Osteoblast (primary cell): ENCODE measurements at regions not wholly inside any gene's neighbourhood (a gene's known extent, or its start where the extent isn't known, plus 50 kb on each side); places are given as distances from the start of the nearest gene placed in this dataset.

Experiments
- DNase-seq: peaks from one replicate; pipeline ENCODE4 v3.0.0; 2011; ENCODE audit warnings: low spot score, mixed read lengths; ENCODE audit not compliant: insufficient read length; ENCODE audit errors: missing footprints
- H2AFZ ChIP-seq: 2 replicates; pipeline ENCODE4 v1.6.0; 2011; ENCODE audit warnings: mild to moderate bottlenecking, low read length
- H3K27ac ChIP-seq: 2 replicates; pipeline ENCODE4 v1.5.1; 2011; ENCODE audit warnings: mild to moderate bottlenecking, low read depth, low read length, moderate library complexity
- H3K27me3 ChIP-seq: 2 replicates; pipeline ENCODE4 v1.6.0; 2012; ENCODE audit warnings: mild to moderate bottlenecking, control low read depth, inconsistent platforms, low read length, moderate library complexity; ENCODE audit not compliant: insufficient read depth
- H3K36me3 ChIP-seq: 2 replicates; pipeline ENCODE4 v1.5.1; 2011; ENCODE audit warnings: mild to moderate bottlenecking, low read length, control low read depth, moderate library complexity; ENCODE audit not compliant: insufficient read depth
- H3K4me1 ChIP-seq: 2 replicates; pipeline ENCODE4 v1.5.1; 2011; ENCODE audit warnings: mild to moderate bottlenecking, low read length, control low read depth, moderate library complexity; ENCODE audit not compliant: insufficient read depth
- H3K4me2 ChIP-seq: 2 replicates; pipeline ENCODE4 v1.6.0; 2011; ENCODE audit warnings: mild to moderate bottlenecking, low read length; ENCODE audit not compliant: insufficient read depth
- H3K4me3 ChIP-seq: fragments of 200-600 bp; sonication (generic); 3 replicates; pipeline ENCODE4 v1.5.1; 2012; ENCODE audit warnings: mild to moderate bottlenecking, low read length, inconsistent platforms; ENCODE audit not compliant: insufficient read depth
- H3K79me2 ChIP-seq: 2 replicates; pipeline ENCODE4 v1.6.0; 2012; ENCODE audit warnings: mild to moderate bottlenecking, low read length, control low read depth, inconsistent platforms; ENCODE audit not compliant: insufficient read depth
- H3K9me3 ChIP-seq: 2 replicates; pipeline ENCODE4 v1.5.1; 2011; ENCODE audit warnings: low read depth, low read length, control low read depth
- H4K20me1 ChIP-seq: 2 replicates; pipeline ENCODE4 v1.6.0; 2012; ENCODE audit warnings: mild to moderate bottlenecking, low read length, control low read depth; ENCODE audit not compliant: insufficient read depth
- TF ChIP-seq, protein P1 (sequence below): IDR thresholded peaks from 2 replicates; pipeline ENCODE4 v1.5.1; 2011; ENCODE audit warnings: mild to moderate bottlenecking, low read depth, low read length, moderate library complexity; ENCODE audit errors: extremely low read depth

DNA sequence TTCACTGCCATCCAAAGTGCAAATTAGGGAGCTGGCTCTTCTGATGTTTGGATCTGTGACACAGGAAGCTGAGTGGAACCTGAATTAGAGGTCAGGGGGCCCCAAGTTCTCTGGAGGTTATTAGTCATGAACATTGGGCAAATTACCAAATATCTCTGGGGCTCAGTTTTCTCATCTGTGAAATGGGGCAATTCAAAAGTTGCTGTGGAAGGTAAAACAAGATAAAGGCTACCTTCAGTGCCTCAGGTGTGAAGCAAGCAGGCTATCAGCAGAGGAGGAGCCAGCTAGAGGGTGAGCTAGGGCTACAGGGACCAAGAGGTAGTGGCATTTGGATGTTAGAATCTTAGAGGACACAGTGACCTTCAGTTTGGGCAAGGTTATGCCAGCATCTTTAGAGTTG is 89.4 kb upstream of the FAM136A start:
- Histone ChIP-seq H3K27me3 (peaks cover 3% of the 10 kb centered on the region), H2AFZ (no peak overlapping the region)

GRCh38 chr2:70388813-70389212 is 86.9 kb upstream of the FAM136A start:
- Histone ChIP-seq H3K4me3 (no peak overlapping the region), H4K20me1 (no peaks in the 10 kb centered on the region), H3K4me2 (no peak overlapping the region), H3K27me3 (no peaks in the 10 kb centered on the region), H3K79me2 (no peaks in the 10 kb centered on the region), H3K9me3 (no peaks in the 10 kb centered on the region), H2AFZ (no peak overlapping the region), H3K4me1 (no peaks in the 10 kb centered on the region), H3K27ac (no peak overlapping the region), H3K36me3 (no peaks in the 10 kb centered on the region)
- no peak for DNase-seq
- TF ChIP-seq, protein P1, sequence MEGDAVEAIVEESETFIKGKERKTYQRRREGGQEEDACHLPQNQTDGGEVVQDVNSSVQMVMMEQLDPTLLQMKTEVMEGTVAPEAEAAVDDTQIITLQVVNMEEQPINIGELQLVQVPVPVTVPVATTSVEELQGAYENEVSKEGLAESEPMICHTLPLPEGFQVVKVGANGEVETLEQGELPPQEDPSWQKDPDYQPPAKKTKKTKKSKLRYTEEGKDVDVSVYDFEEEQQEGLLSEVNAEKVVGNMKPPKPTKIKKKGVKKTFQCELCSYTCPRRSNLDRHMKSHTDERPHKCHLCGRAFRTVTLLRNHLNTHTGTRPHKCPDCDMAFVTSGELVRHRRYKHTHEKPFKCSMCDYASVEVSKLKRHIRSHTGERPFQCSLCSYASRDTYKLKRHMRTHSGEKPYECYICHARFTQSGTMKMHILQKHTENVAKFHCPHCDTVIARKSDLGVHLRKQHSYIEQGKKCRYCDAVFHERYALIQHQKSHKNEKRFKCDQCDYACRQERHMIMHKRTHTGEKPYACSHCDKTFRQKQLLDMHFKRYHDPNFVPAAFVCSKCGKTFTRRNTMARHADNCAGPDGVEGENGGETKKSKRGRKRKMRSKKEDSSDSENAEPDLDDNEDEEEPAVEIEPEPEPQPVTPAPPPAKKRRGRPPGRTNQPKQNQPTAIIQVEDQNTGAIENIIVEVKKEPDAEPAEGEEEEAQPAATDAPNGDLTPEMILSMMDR, result no peak

More for the DNA sequence above, 89.4 kb upstream of the FAM136A start:
- no peaks in the 10 kb centered on the region for H3K9me3 ChIP-seq
- TF ChIP-seq, protein P1, result no peak
- no peaks in the 10 kb centered on the region for H3K79me2 ChIP-seq
- H4K20me1 ChIP-seq, result no peaks in the 10 kb centered on the region
- no peaks in the 10 kb centered on the region for H3K4me1 ChIP-seq
- H3K36me3 ChIP-seq, result no peaks in the 10 kb centered on the region
- no peak overlapping the region for H3K4me3 ChIP-seq
- H3K4me2 ChIP-seq, result no peak overlapping the region
- DNase-seq, result no peak
- H3K27ac ChIP-seq, result no peak overlapping the region

DNA sequence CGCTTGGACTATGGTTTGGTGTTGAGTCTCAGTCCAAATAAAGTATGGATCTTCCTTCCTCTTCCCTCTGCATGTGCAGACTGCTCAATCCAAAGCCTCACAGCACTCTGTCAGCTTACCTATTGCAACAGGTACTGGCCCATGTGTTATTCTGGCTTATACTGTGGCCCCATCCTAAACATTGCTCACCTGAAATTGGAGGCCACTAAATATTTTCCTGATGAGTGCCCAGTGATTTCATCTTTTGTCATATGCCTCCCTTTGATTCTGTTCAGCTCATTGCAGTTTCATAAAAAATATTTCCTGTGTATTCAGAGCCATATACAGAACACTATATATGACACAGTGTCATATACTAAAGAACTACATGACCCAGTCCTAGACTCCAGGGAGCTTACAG is 86.3 kb upstream of the FAM136A start:
- no peak for DNase-seq
- Histone ChIP-seq H3K27ac (no peak overlapping the region), H3K36me3 (no peaks in the 10 kb centered on the region), H3K4me1 (no peaks in the 10 kb centered on the region), H3K79me2 (no peaks in the 10 kb centered on the region), H3K4me2 (no peak overlapping the region), H2AFZ (no peak overlapping the region), H3K27me3 (no peaks in the 10 kb centered on the region), H3K4me3 (no peak overlapping the region), H3K9me3 (no peaks in the 10 kb centered on the region), H4K20me1 (no peaks in the 10 kb centered on the region)
- TF ChIP-seq, protein P1, result no peak

DNA sequence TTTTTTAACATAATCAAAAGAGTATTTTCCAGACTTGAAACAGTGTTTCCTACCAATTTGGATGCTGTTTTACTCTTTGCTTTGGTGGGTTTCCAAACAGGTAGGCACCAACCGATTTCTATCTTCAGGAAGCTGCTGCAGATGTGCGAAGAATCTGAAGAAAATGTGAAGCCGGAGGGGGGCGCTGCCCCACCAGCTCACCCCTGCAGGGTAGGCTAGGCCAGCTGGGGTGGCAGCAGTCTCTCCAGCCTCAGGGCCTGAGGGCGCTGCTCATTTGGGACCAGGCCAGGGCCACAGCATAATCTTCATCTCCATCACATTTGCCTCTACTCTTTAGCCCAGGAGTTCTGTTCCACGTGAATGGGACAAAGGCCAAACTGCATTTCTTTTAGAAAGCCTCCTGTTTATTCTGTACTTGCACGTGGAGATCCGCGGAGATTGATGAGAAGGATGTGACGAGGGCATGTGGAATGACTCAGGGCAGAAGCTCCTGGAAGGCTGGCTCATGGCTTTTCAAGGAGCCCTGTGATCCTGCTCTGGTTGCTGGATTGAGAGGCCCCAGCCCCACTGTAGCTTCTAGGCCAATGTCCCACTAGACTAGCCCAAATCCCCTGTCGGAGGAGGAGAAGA is 84.2 kb upstream of the FAM136A start:
- no peak for DNase-seq
- Histone ChIP-seq H3K4me3 (no peak overlapping the region), H3K36me3 (no peaks in the 10 kb centered on the region), H3K9me3 (no peaks in the 10 kb centered on the region), H3K4me1 (no peaks in the 10 kb centered on the region), H4K20me1 (no peaks in the 10 kb centered on the region), H3K27me3 (no peaks in the 10 kb centered on the region), H3K27ac (no peak overlapping the region), H3K79me2 (no peaks in the 10 kb centered on the region), H2AFZ (no peak overlapping the region), H3K4me2 (no peak overlapping the region)
- TF ChIP-seq, protein P1, result no peak
